Nephron (organoid): ENCODE measurements at regions not wholly inside any gene's neighbourhood (a gene's known extent, or its start where the extent isn't known, plus 50 kb on each side); places are given as distances from the start of the nearest gene placed in this dataset.
A peak's percentile ranks its signal among the peaks of the same experiment; 100 is the strongest.
"Not testable (repeated sequence)": the region's sequence is repeated elsewhere in the genome, so short reads cannot be mapped to it uniquely, and the experiment has no call there.

Experiments
- H3K27ac Mint-ChIP-seq, 3 experiments: 2 replicates each; pipeline ENCODE4 v1.8.0; 2020; ENCODE audit warnings: mixed read lengths in 3 of 3, mild to moderate bottlenecking in 2 of 3, moderate library complexity in 1 of 3
- H3K27me3 Mint-ChIP-seq: 2 replicates; pipeline ENCODE4 v1.8.0; 2021; ENCODE audit warnings: low read depth, mild to moderate bottlenecking, moderate library complexity, mixed read lengths
- H3K36me3 Mint-ChIP-seq: 2 replicates; pipeline ENCODE4 v1.8.0; 2020; ENCODE audit warnings: low read depth, mixed read lengths
- H3K4me1 Mint-ChIP-seq: 2 replicates; pipeline ENCODE4 v1.8.0; 2020; ENCODE audit warnings: mixed read lengths
- H3K4me3 Mint-ChIP-seq, 3 experiments: 2 replicates each; pipeline ENCODE4 v1.8.0; 2020; ENCODE audit warnings: mild to moderate bottlenecking in 3 of 3, mixed read lengths in 3 of 3, moderate library complexity in 2 of 3
- H3K9me3 Mint-ChIP-seq: 2 replicates; pipeline ENCODE4 v1.8.0; 2020; ENCODE audit warnings: mixed read lengths
- CTCF ChIP-seq, 3 experiments: fragments of 200-600 bp; sonication (generic); IDR thresholded peaks; one replicate each; pipeline ENCODE4 v1.5.0; 2021; ENCODE audit warnings: antibody characterized with exemption in 3 of 3; ENCODE audit not compliant: unreplicated experiment in 3 of 3

- no peaks in the 10 kb centered on the region for H3K9me3 Mint-ChIP-seq
Measured at GRCh38 chr1:187689129-187689528, 860.4 kb downstream of the PLA2G4A start.

GRCh38 chr1:187691439-187691838, 862.7 kb downstream of the PLA2G4A start:
- no peak overlapping the region for H3K27ac Mint-ChIP-seq
- H3K4me3 Mint-ChIP-seq = no peak overlapping the region
- H3K4me1 Mint-ChIP-seq = peaks cover 17% of the 10 kb centered on the region
- no peaks in the 10 kb centered on the region for H3K36me3 Mint-ChIP-seq
- peaks cover 3% of the 10 kb centered on the region for H3K27me3 Mint-ChIP-seq
- TF ChIP-seq CTCF (IDR thresholded peaks at IDR 0.05; ENCODE audit: unreplicated experiment in 3 of 3) = no peak
- H3K9me3 Mint-ChIP-seq = no peaks in the 10 kb centered on the region

More at GRCh38 chr1:187689129-187689528, 860.4 kb downstream of the PLA2G4A start:
- peak overlapping the region in 2 of 3 experiments; percentile 42 to 48 for H3K27ac Mint-ChIP-seq
- no peaks in the 10 kb centered on the region for H3K27me3 Mint-ChIP-seq
- H3K4me1 Mint-ChIP-seq = peaks cover 17% of the 10 kb centered on the region
- no peaks in the 10 kb centered on the region for H3K36me3 Mint-ChIP-seq
- H3K4me3 Mint-ChIP-seq = no peak overlapping the region
- no peak for TF ChIP-seq CTCF (IDR thresholded peaks at IDR 0.05; ENCODE audit: unreplicated experiment in 3 of 3)

GRCh38 chr1:187692799-187693198, 864.0 kb downstream of the PLA2G4A start:
- Mint-ChIP-seq H3K9me3 (no peaks in the 10 kb centered on the region), H3K4me1 (peaks cover 17% of the 10 kb centered on the region), H3K36me3 (no peaks in the 10 kb centered on the region), H3K27me3 (peaks cover 3% of the 10 kb centered on the region), H3K27ac (no peak overlapping the region), H3K4me3 (no peak overlapping the region)
- no peak for TF ChIP-seq CTCF (IDR thresholded peaks at IDR 0.05; ENCODE audit: unreplicated experiment in 3 of 3)

GRCh38 chr1:187696073-187696472, 867.3 kb downstream of the PLA2G4A start:
- no peak overlapping the region for H3K4me3 Mint-ChIP-seq
- no peak for TF ChIP-seq CTCF (IDR thresholded peaks at IDR 0.05; ENCODE audit: unreplicated experiment in 3 of 3)
- H3K9me3 Mint-ChIP-seq = no peaks in the 10 kb centered on the region
- peaks cover 3% of the 10 kb centered on the region for H3K27me3 Mint-ChIP-seq
- H3K36me3 Mint-ChIP-seq = no peaks in the 10 kb centered on the region
- H3K4me1 Mint-ChIP-seq = peaks cover 5% of the 10 kb centered on the region
- no peak overlapping the region for H3K27ac Mint-ChIP-seq

GRCh38 chr1:187703138-187704130, 874.7 kb downstream of the PLA2G4A start:
- H3K27me3 Mint-ChIP-seq, H3K27ac Mint-ChIP-seq, H3K4me3 Mint-ChIP-seq, H3K4me1 Mint-ChIP-seq, H3K36me3 Mint-ChIP-seq, H3K9me3 Mint-ChIP-seq: not testable (repeated sequence)

- no peak overlapping the region for H3K27ac Mint-ChIP-seq
- no peaks in the 10 kb centered on the region for H3K27me3 Mint-ChIP-seq
- H3K4me1 Mint-ChIP-seq = no peaks in the 10 kb centered on the region
- TF ChIP-seq CTCF (IDR thresholded peaks at IDR 0.05; ENCODE audit: unreplicated experiment in 3 of 3) = no peak
- H3K36me3 Mint-ChIP-seq = no peaks in the 10 kb centered on the region
- H3K9me3 Mint-ChIP-seq = no peaks in the 10 kb centered on the region
- H3K4me3 Mint-ChIP-seq = no peak overlapping the region
Measured at GRCh38 chr1:187714470-187714869, 885.7 kb downstream of the PLA2G4A start.
